ENCODE measurements at regions not wholly inside any gene's neighbourhood (a gene's known extent, or its start where the extent isn't known, plus 50 kb on each side); places are given as distances from the start of the nearest gene placed in this dataset.
A peak's percentile ranks its signal among the peaks of the same experiment; 100 is the strongest.

DNA sequence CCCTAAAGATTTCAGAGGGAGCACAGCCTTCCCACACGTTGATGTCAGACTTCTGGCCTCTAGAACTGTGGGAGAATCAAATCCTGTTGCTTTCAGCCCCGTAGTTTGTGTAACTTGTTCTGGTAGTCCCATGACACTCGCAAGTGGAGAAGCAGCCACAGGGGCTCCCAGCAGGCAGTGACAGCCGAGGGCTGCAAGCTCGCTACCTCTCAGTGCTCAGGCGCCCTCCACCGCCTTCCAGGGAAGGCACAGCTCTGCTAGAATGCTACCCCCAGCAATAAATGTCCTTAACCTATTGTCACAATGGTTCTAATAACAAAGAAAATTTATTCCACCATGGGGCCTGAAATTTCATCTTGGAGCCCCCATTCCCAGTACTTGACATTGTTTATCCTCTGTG, 143.1 kb upstream of the ZNF236 start:
- no peak for DNase-seq

GRCh38 chr18:76678248-76678647, 144.1 kb upstream of the ZNF236 start:
- DNase-seq, result no peak

DNA sequence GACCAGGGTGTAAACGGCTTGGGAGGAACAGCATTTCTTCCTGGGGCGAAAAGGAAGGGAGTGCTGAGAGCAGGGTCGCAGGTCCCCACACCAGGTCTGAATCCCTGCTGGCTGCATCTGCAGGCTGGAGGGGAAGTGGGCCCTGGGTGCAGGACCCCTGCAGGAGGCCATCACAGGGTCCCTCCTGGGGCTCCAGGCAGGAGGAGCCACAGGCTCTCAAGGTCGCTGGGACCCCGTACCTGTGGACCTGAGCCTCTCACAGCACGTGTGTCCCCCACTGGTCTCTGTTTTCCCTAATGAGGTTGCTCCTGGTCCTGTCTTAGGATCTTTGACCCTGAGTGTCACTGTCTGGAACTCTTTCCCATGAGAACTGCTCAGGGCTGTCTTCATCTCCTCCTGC, 147.8 kb upstream of the ZNF236 start:
- no peak for DNase-seq

GRCh38 chr18:76673281-76674185, 148.8 kb upstream of the ZNF236 start:
- DNase-seq, result no peak

- DNase-seq, result no peak
Measured at GRCh38 chr18:76672627-76673026, 149.7 kb upstream of the ZNF236 start.

- no peak for DNase-seq
Measured at GRCh38 chr18:76670564-76671288, 151.6 kb upstream of the ZNF236 start.

DNA sequence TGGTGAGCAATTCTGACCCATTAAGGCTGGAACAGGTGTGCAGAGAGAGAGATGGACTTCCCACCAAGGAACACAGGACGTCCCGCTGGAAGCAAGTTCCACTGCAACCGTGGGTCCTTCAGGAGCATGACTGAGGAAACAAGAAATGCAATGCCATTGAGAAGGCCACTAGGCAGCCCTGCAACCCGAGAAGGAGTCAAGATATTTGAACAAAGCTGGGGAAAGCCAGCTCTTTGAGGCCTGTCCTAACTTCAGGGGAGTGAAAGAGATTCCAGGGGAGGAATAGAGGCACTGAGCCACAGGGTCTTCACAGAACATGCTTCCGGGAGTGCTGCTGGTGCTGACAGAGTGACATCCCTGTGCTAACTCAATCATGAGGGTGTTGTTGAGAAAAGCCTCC, 153.8 kb upstream of the ZNF236 start:
- no peak for DNase-seq

GRCh38 chr18:76668119-76668518, 154.2 kb upstream of the ZNF236 start:
- no peak for DNase-seq

DNA sequence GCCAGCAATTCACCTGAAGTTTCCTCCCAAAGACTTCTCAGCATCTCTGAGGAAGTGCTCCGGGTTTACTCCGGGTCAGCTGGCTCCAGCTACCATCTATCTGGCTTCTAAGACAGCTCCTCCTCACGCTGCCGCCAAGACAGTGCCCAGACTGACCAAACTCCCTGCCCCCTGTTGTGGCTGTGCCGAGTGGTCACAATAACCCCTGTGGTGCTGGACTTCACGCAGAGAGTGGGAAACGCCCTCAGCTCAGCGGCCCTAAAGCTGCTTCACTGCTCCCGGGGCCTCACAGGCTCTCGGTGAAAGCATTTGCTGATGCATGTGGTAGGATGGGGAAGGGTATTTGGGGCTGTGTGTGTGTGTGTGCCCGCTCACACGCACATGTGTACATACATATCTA, 154.8 kb upstream of the ZNF236 start:
- DNase-seq, result no peak

GRCh38 chr18:76662626-76663025, 159.7 kb upstream of the ZNF236 start:
- DNase-seq, result no peak

GRCh38 chr18:76660571-76661192, 161.7 kb upstream of the ZNF236 start:
- DNase-seq, result no peak

- peak in 1 of 2 experiments; percentile 9 for DNase-seq
Measured at GRCh38 chr18:76658627-76659026, 163.6 kb upstream of the ZNF516 start.

GRCh38 chr18:76657911-76658470, 162.9 kb upstream of the ZNF516 start:
- no peak for DNase-seq

- DNase-seq, result no peak
Measured at GRCh38 chr18:76656925-76657827, 162.1 kb upstream of the ZNF516 start.

DNA sequence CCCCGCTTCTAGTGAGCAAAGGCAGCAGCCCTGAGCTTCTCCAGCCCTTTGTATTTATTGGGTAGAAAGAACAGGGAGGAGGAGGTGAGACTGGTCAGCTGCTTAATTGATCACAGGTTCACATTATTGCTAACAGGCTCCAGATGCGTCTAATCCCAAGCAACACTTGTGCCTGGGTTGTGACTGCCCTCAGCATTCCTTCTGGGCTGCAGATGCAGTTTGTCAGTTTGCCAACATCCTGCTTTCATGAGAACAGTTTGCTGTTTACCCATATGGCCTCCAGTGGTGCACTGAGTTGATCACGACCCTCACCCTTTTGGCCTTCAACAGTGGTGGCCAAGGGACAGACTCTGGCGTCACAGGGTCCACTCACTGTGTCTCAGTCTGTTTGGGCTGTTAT, 159.5 kb upstream of the ZNF516 start:
- no peak for DNase-seq

- no peak for DNase-seq
Measured at GRCh38 chr18:76647322-76647721, 152.3 kb upstream of the ZNF516 start.

- no peak for DNase-seq
Measured at GRCh38 chr18:76644580-76644979, 149.5 kb upstream of the ZNF516 start.

- DNase-seq, result no peak
Measured at GRCh38 chr18:76643996-76644395, 149.0 kb upstream of the ZNF516 start.

DNA sequence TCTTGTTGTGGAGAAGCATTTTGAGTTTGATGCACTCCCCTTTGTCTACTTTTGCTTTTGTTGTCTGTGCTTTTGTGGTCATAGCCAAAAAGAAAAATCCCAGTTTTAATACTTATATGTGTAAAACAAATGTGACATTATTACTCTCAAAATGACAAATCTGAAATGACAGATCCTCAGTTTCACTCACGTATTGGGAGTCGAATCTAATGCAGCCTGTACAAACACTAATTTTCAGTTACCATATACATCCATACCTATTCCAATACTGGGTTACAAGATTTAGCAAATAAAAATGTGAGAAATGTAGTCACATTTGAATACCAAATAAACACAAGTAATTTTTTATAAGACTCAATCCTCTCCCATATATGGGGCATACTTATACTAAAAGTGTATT, 148.2 kb upstream of the ZNF516 start:
- DNase-seq, result no peak

GRCh38 chr18:76640438-76640837, 145.4 kb upstream of the ZNF516 start:
- DNase-seq, result no peak

DNA sequence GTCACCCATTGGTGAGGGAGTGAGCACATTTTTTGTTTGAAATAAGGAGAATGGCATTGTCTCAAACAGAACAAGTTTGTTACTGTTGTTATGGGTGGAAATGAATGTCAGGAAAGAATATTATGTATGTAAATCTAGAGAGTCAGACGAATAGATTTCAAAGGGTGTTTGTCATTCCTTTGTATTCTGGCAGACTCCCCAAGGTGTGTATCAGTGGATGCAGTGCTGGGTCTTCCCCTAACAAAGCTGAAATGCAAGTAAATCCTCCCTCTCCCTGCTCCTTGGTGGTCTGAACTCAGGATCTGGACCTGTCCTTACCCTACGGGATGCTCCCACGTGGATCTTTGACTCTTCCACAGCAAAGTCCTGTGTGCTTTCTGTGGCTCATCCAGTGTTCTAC, 139.5 kb upstream of the ZNF516 start:
- no peak for DNase-seq

DNA sequence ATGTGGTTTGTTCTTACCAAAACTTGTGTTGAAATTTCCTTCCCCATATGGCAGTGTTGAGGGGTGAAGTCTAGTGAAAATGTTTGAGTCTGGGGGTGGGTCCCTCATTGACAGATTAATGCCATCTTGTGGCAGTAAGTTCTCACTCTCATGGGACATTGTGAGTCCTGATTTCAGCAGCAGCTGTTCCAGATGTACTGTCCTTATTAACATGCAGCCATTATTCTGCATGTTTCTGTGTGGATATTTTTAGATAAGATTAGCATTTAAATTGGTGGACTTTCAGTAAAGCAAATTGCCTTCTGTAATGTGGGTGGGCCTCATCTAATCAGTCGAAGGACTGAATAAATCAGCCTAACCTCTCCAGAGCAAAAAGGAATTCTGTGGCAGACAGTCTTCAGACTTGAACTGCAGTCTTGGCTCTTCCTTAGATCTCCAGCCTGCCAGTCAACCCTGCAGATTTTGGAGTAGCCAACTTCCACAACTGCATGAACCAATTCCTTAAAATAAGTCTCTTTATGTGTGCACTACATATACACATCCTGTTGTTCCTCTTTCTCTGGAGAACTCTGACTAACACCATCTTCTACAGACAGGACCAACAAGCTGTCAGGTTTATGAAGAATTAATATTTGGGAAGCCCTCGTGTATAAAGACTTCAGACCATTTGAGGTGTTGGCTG, 138.7 kb upstream of the ZNF516 start:
- DNase-seq, result no peak

Data from NCI-H1930 (cell line).